NCI-H128 (cell line): ENCODE measurements at regions not wholly inside any gene's neighbourhood (a gene's known extent, or its start where the extent isn't known, plus 50 kb on each side); places are given as distances from the start of the nearest gene placed in this dataset.
"Not testable (repeated sequence)": the region's sequence is repeated elsewhere in the genome, so short reads cannot be mapped to it uniquely, and the experiment has no call there.

Experiments used
- DNase-seq: peaks from one replicate; lab custom pipeline; 2025; ENCODE audit not compliant: unreplicated experiment; lab: John Stamatoyannopoulos, UW

DNA sequence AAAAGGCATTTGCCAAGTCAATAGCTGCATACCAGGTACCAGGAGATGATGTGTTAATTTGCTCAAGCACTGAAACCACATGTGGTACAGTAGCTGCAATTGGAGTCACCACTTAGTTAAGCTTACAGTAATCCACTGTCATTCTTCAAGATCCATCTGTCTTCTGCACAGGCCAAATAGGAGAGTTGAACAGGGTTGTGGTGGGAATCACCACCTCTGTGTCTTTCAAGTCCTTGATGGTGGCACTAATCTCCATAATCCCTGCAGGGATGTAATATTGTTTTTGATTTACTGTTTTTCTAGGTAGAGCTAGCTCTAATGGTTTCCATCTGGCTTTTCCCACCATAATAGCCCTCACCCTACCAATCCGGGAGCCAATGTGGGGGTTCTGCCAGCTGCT lies 91.9 kb downstream of the FCRL5 start:
- no peak for DNase-seq

GRCh38 chr1:157457279-157457678 lies 95.0 kb downstream of the FCRL5 start:
- no peak for DNase-seq

GRCh38 chr1:157455318-157455717 lies 97.0 kb downstream of the FCRL5 start:
- DNase-seq = no peak

- no peak for DNase-seq
These were observed 102.2 kb downstream of the FCRL5 start for GRCh38 chr1:157450106-157450505.

- DNase-seq = no peak
These were observed 103.7 kb downstream of the FCRL5 start for GRCh38 chr1:157448636-157449035.

GRCh38 chr1:157446356-157446755 lies 106.0 kb downstream of the FCRL5 start:
- not testable (repeated sequence) for DNase-seq

- DNase-seq = not testable (repeated sequence)
These were observed 106.6 kb downstream of the FCRL5 start for GRCh38 chr1:157445616-157446140.

- DNase-seq = no peak
These were observed 110.2 kb downstream of the FCRL5 start for GRCh38 chr1:157442065-157442464.

GRCh38 chr1:157439302-157439954 lies 112.9 kb downstream of the FCRL5 start:
- DNase-seq = no peak

DNA sequence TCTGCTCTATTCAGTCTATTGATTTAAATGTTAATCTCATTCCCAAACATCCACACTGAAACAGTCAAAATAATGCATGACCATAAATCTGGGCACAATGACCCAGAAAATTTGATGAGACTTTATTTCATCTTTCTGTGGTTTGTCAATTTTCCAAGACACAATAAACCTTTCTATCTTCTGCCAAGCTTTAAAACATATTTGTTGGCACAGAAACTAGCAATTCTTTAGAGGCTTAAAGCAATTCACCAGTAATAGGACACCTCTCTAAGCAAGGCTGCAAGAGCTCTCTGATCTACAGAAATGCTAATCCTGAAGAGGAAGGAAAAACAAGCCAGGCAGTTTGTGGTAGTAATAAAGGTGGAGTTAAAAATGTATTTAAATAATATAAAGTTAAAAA lies 113.7 kb downstream of the FCRL5 start:
- DNase-seq = no peak

DNA sequence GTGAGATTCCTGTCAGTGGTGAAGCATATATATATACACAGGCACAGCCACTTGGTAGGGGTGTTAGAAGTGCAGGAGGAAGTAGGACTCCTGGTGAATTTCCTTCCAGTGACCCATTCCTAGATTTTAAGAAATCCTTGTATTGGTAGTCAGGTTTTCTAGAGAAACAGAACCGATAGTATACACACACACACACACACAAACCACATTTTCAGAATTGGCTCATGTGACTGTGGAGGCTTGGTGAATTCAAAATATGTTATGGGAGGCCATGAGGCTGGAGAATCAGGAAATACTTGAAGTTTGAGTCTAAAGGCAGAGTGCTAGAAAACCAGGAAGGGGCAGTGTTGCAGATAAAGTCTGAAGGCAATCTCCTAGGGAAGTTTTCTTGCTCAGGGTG lies 114.2 kb downstream of the FCRL5 start:
- no peak for DNase-seq

- no peak for DNase-seq
These were observed 115.0 kb downstream of the FCRL5 start for GRCh38 chr1:157437296-157437695.

DNA sequence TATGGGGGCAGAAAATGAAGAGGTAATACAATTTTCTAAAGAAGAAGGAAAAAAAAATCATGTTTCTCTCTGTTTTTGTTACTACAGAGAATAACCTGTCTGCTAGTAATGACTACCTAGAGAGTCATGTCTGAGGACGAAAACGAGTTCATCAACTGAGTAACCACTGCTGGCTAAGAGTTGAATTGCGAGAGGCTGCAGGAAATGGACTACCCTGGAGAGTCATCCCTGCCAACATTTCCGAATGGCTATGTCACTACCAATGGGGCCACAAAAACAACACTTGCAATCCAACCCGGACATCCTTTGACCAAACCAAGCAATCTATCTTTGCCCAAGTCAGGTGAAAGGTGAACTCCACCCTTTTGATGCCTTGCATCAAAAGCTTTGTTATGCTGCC lies 120.6 kb downstream of the FCRL5 start:
- no peak for DNase-seq

GRCh38 chr1:157429601-157430240 lies 122.6 kb downstream of the FCRL5 start:
- DNase-seq = no peak

GRCh38 chr1:157423764-157424163 lies 128.6 kb downstream of the FCRL5 start:
- DNase-seq = not testable (repeated sequence)

DNA sequence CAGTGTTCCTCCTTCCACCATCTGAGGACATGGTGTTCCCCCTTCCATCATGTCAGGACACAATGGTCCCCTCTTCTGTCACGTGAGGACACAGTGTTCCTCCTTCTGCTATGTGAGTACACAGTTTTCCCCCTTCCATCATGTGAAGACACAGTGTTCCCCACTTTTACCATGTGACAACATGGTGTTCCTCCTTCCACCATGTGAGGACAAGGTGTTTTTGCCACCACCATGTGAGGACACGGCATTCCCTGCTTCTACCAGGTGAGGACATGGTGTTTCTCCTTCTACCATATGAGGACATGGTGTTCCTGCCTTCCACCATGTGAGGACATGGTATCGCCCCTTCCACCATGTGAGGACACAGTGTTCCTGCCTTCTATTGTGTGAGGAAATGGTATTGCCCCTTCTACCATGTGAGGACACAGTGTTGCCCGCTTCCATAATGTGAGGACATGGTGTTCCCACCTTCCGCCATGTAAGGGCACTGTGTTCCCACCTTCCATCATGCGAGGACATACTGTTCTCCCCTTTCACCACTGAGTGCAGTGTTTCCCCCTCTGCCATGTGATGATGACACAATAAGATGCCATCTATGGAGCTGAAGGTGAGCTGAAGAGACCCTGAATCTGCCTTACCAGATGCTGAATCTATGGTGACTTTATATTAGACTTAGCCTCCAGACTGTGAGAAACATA lies 132.3 kb downstream of the FCRL5 start:
- DNase-seq = no peak

- no peak for DNase-seq
These were observed 133.7 kb downstream of the FCRL5 start for GRCh38 chr1:157418659-157419058.

DNA sequence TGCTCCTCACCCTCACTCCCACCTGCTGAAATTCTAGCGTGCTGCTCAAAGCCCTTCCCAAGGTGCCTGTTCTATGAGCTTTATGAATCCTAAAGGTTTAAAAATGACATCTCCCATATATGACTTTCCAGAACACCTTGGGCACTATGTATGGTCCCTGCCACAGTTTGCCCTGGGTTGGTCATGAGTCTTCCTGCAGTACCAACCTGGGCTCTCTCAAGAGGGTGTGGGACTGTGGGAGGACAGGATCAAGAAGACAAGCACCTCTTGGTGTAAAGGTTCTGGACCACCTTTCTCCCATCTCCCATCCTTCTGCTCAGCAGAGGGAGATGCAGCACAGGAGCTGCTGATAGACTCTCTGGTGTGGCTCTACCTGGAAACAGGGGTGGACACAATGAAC lies 134.1 kb downstream of the FCRL5 start:
- no peak for DNase-seq

GRCh38 chr1:157415661-157416060 lies 136.7 kb downstream of the FCRL5 start:
- DNase-seq = no peak

- no peak for DNase-seq
These were observed 140.0 kb downstream of the FCRL5 start for GRCh38 chr1:157412308-157412707.

DNA sequence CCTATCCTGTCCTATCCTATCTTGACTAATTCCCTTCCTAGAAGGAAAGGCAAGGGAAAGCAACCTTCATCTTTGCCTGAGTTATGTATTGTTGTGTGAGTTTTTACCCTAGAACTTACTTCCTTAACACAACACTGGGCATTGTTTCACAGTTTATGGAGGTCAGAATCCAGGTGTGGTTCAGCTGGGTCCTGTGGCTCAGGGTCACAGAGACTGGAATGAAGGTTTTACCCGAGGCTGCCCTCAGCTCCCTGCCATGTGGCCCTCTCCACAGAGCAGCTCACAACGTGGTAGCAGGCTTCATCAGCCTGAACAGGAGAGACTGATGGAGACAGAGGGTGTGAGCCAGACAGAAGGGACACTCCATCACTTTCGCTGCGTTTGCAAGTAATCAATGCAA lies 140.5 kb downstream of the FCRL5 start:
- DNase-seq = no peak

DNA sequence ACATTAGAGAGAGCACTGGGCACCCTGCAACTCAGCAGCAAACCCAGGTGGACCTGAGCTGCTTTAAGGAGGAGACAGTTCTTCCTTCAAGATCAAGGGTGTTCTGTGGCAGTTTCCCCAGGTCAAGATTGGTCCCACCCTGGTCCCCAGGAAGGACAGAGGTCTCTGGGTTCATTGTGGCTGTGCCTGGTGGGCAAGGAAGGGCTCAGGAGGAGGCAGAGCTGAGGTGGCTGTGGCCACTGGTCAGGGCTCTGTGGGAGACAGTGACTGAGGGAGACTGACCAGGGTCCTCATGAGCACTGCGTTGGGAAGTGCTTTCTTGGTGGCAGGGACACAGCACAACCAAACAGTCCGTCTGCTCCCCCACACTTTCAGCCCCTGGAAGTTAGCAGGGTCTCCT lies 141.3 kb downstream of the FCRL5 start:
- no peak for DNase-seq
